GM13977 (cell line): ENCODE measurements at regions not wholly inside any gene's neighbourhood (a gene's known extent, or its start where the extent isn't known, plus 50 kb on each side); places are given as distances from the start of the nearest gene placed in this dataset.

Experiments
- DNase-seq: peaks from one replicate; pipeline ENCODE4 v3.0.0; 2012; ENCODE audit warnings: low spot score
- CTCF ChIP-seq: IDR thresholded peaks from 2 replicates; pipeline ENCODE4 v1.5.1; 2012; ENCODE audit warnings: mild to moderate bottlenecking, control low read depth; ENCODE audit not compliant: insufficient read depth; ENCODE audit errors: extremely low read depth, missing control alignments
- in situ Hi-C: fragments of 300-500 bp; cut with MboI; formaldehyde crosslinking; loops from one replicate; pipeline ENCODE4 v1.12.0; 2022; ENCODE audit warnings: low sequenced_read_pairs, low pct_unique_long_range_greater_than_20kb, mixed read lengths, inconsistent platforms; ENCODE audit not compliant: unreplicated experiment

GRCh38 chr3:139870000-139870675 is 64.8 kb upstream of the CLSTN2 start:
- TF ChIP-seq CTCF = no peak
- no peak for DNase-seq
- in situ Hi-C loops = no loop called here

GRCh38 chr3:139868773-139869172 is 66.2 kb upstream of the CLSTN2 start:
- in situ Hi-C loops = no loop called here
- no peak for TF ChIP-seq CTCF
- no peak for DNase-seq

GRCh38 chr3:139848660-139849059 is 86.3 kb upstream of the CLSTN2 start:
- in situ Hi-C loops = no loop called here
- no peak for DNase-seq
- no peak for TF ChIP-seq CTCF

- no peak for DNase-seq
- no peak for TF ChIP-seq CTCF
- in situ Hi-C loops = no loop called here
These were observed 88.3 kb upstream of the CLSTN2 start for GRCh38 chr3:139846729-139847128.

- in situ Hi-C loops = no loop called here
- DNase-seq = no peak
- no peak for TF ChIP-seq CTCF
These were observed 95.3 kb upstream of the CLSTN2 start for GRCh38 chr3:139839659-139840058.

GRCh38 chr3:139839014-139839413 is 96.0 kb upstream of the CLSTN2 start:
- no peak for DNase-seq
- no peak for TF ChIP-seq CTCF
- in situ Hi-C loops = no loop called here
